PFSK-1 (cell line): ENCODE measurements at regions not wholly inside any gene's neighbourhood (a gene's known extent, or its start where the extent isn't known, plus 50 kb on each side); places are given as distances from the start of the nearest gene placed in this dataset.

ENCODE experiments used
- FOXP2 ChIP-seq: optimal IDR thresholded peaks from 2 replicates; pipeline ENCODE3; 2011; ENCODE audit warnings: borderline replicate concordance, control low read depth, inconsistent platforms; ENCODE audit not compliant: insufficient read depth; ENCODE audit errors: extremely low read length, extremely low read depth
- POLR2AphosphoS5 ChIP-seq: IDR thresholded peaks from 2 replicates; pipeline ENCODE4 v1.6.1; 2012; ENCODE audit warnings: low read depth, mild to moderate bottlenecking, control low read depth, low read length, moderate library complexity
- REST ChIP-seq, 2 experiments: IDR thresholded peaks; 2 replicates each; pipeline versions ENCODE4 v1.6.1 to v1.8.0; 2011 to 2012; ENCODE audit warnings: low read depth in 2 of 2, low read length in 2 of 2, control low read depth in 1 of 2, inconsistent platforms in 1 of 2, mild to moderate bottlenecking in 1 of 2, moderate library complexity in 1 of 2; ENCODE audit not compliant: insufficient read depth in 1 of 2
- SIN3A ChIP-seq: IDR thresholded peaks from 2 replicates; pipeline ENCODE4 v1.6.1; 2012; ENCODE audit warnings: mild to moderate bottlenecking, low read length, moderate library complexity, borderline replicate concordance; ENCODE audit not compliant: insufficient read depth
- TAF1 ChIP-seq: IDR thresholded peaks from 2 replicates; pipeline ENCODE4 v1.6.1; 2012; ENCODE audit warnings: low read length, control low read depth, borderline replicate concordance; ENCODE audit not compliant: insufficient read depth

- TF ChIP-seq REST (IDR thresholded peaks at IDR 0.05; ENCODE audit: insufficient read depth in 1 of 2, low read depth in 2 of 2, low read length in 2 of 2) (no peak), POLR2AphosphoS5 (no peak), FOXP2 (no peak), TAF1 (no peak), SIN3A (no peak)
Measured at GRCh38 chrX:6803607-6804006, 268.7 kb upstream of the VCX3A start.

- TF ChIP-seq REST (IDR thresholded peaks at IDR 0.05; ENCODE audit: insufficient read depth in 1 of 2, low read depth in 2 of 2, low read length in 2 of 2) (no peak), TAF1 (no peak), FOXP2 (no peak), POLR2AphosphoS5 (no peak), SIN3A (no peak)
Measured at GRCh38 chrX:6793000-6793399, 258.1 kb upstream of the VCX3A start.

- no peak for TF ChIP-seq SIN3A
- TF ChIP-seq FOXP2: no peak
- TF ChIP-seq REST (IDR thresholded peaks at IDR 0.05; ENCODE audit: insufficient read depth in 1 of 2, low read depth in 2 of 2, low read length in 2 of 2): no peak
- TF ChIP-seq POLR2AphosphoS5: no peak
- TF ChIP-seq TAF1: no peak
Measured at GRCh38 chrX:6783912-6784311, 249.0 kb upstream of the VCX3A start.

- no peak for TF ChIP-seq REST (IDR thresholded peaks at IDR 0.05; ENCODE audit: insufficient read depth in 1 of 2, low read depth in 2 of 2, low read length in 2 of 2)
- no peak for TF ChIP-seq TAF1
- TF ChIP-seq SIN3A: no peak
- no peak for TF ChIP-seq POLR2AphosphoS5
- TF ChIP-seq FOXP2: no peak
Measured at GRCh38 chrX:6782831-6783230, 247.9 kb upstream of the VCX3A start.

- no peak for TF ChIP-seq TAF1
- no peak for TF ChIP-seq POLR2AphosphoS5
Measured at GRCh38 chrX:6778544-6779503, 243.9 kb upstream of the VCX3A start.
